B cell (primary cell): ENCODE measurements at regions not wholly inside any gene's neighbourhood (a gene's known extent, or its start where the extent isn't known, plus 50 kb on each side); places are given as distances from the start of the nearest gene placed in this dataset.

Experiments
- CTCF ChIP-seq: fragments of 200-600 bp; IDR thresholded peaks from one replicate; pipeline ENCODE4 v1.8.0; 2022; ENCODE audit warnings: antibody characterized with exemption, mild to moderate bottlenecking
- EZH2 ChIP-seq: IDR thresholded peaks from 2 replicates; pipeline ENCODE4 v1.6.1; 2012; ENCODE audit warnings: borderline replicate concordance, low read depth, mild to moderate bottlenecking, moderate library complexity, low read length; ENCODE audit not compliant: insufficient read depth, poor library complexity, severe bottlenecking

GRCh38 chr9:79352322-79352721 is 219.4 kb upstream of the TLE4 start:
- TF ChIP-seq CTCF (no peak), EZH2 (no peak)
